Stimulated activated naive CD8-positive, alpha-beta T cell treated with anti-CD3 and anti-CD28 coated beads, Interleukin-15, amount 100 ng/mL, for 72 hours (primary cell): ENCODE measurements at regions not wholly inside any gene's neighbourhood (a gene's known extent, or its start where the extent isn't known, plus 50 kb on each side); places are given as distances from the start of the nearest gene placed in this dataset.
"Not testable (repeated sequence)": the region's sequence is repeated elsewhere in the genome, so short reads cannot be mapped to it uniquely, and the experiment has no call there.

Source experiments
- ATAC-seq: fragments of 150-1000 bp; cut with Tn5 transposase; 2 replicates; pipeline ENCODE4 v1.10.0; 2021; ENCODE audit warnings: mild to moderate bottlenecking, moderate library complexity
- DNase-seq, 2 donors: peaks; one replicate each; pipeline ENCODE4 v3.0.0; 2021 to 2022
- H3K27ac Mint-ChIP-seq, 2 donors: one replicate each; pipeline ENCODE4 v1.8.0; 2022; ENCODE audit warnings: mild to moderate bottlenecking in 2 of 2, mixed read lengths in 2 of 2, moderate library complexity in 2 of 2
- H3K27me3 Mint-ChIP-seq: one replicate; pipeline ENCODE4 v1.8.0; 2022; ENCODE audit warnings: mixed read lengths
- H3K4me1 Mint-ChIP-seq: one replicate; pipeline ENCODE4 v1.8.0; 2022; ENCODE audit warnings: mild to moderate bottlenecking, mixed read lengths
- H3K4me3 Mint-ChIP-seq, 2 donors: one replicate each; pipeline ENCODE4 v1.8.0; 2022; ENCODE audit warnings: mild to moderate bottlenecking in 2 of 2, mixed read lengths in 2 of 2, moderate library complexity in 1 of 2
- H3K9me3 Mint-ChIP-seq, 2 donors: one replicate each; pipeline ENCODE4 v1.8.0; 2022; ENCODE audit warnings: mixed read lengths in 2 of 2

- Mint-ChIP-seq H3K27me3 (no peaks in the 10 kb centered on the region), H3K27ac (no peak overlapping the region), H3K9me3 (no peaks in the 10 kb centered on the region), H3K4me3 (no peak overlapping the region), H3K4me1 (no peaks in the 10 kb centered on the region)
- ATAC-seq (peak; percentile 89), DNase-seq (peak; percentile 45 to 64)
Observed at GRCh38 chr20:1764136-1765033, 106.8 kb upstream of the SIRPG start.

GRCh38 chr20:1761598-1761997 lies 104.0 kb upstream of the SIRPG start:
- ATAC-seq (no peak), DNase-seq (no peak)
- Mint-ChIP-seq H3K9me3 (no peaks in the 10 kb centered on the region), H3K4me3 (no peak overlapping the region), H3K4me1 (no peaks in the 10 kb centered on the region), H3K27ac (no peak overlapping the region), H3K27me3 (no peaks in the 10 kb centered on the region)

- H3K27me3 Mint-ChIP-seq, result no peaks in the 10 kb centered on the region
- H3K4me3 Mint-ChIP-seq, result no peak overlapping the region
- no peaks in the 10 kb centered on the region for H3K4me1 Mint-ChIP-seq
- no peaks in the 10 kb centered on the region for H3K9me3 Mint-ChIP-seq
- DNase-seq (no peak), ATAC-seq (no peak)
- no peak overlapping the region for H3K27ac Mint-ChIP-seq
Observed at GRCh38 chr20:1761116-1761515, 103.5 kb upstream of the SIRPG start.

- Mint-ChIP-seq H3K27ac (no peak overlapping the region), H3K4me3 (no peak overlapping the region), H3K4me1 (peaks cover 8% of the 10 kb centered on the region), H3K27me3 (no peaks in the 10 kb centered on the region), H3K9me3 (no peaks in the 10 kb centered on the region)
- DNase-seq (no peak), ATAC-seq (no peak)
Observed at GRCh38 chr20:1758765-1759164, 101.2 kb upstream of the SIRPG start.

- DNase-seq, result no peak
- H3K27ac Mint-ChIP-seq, result no peak overlapping the region
- no peaks in the 10 kb centered on the region for H3K27me3 Mint-ChIP-seq
- H3K4me1 Mint-ChIP-seq, result peaks cover 9% of the 10 kb centered on the region
- peaks cover 0 to under 1% of the 10 kb centered on the region in 2 donors for H3K9me3 Mint-ChIP-seq
- H3K4me3 Mint-ChIP-seq, result no peak overlapping the region
- ATAC-seq, result no peak
Observed at GRCh38 chr20:1757606-1758512, 100.3 kb upstream of the SIRPG start.

- H3K4me1 Mint-ChIP-seq, result peaks cover 9% of the 10 kb centered on the region
- no peak overlapping the region for H3K4me3 Mint-ChIP-seq
- no peaks in the 10 kb centered on the region for H3K27me3 Mint-ChIP-seq
- no peak overlapping the region for H3K27ac Mint-ChIP-seq
- DNase-seq, result no peak
- no peak for ATAC-seq
- H3K9me3 Mint-ChIP-seq, result peaks cover 7 to 9% of the 10 kb centered on the region in 2 donors
Observed at GRCh38 chr20:1757072-1757471, 99.5 kb upstream of the SIRPG start.

GRCh38 chr20:1754749-1755148 lies 97.2 kb upstream of the SIRPG start:
- H3K4me3 Mint-ChIP-seq, result no peak overlapping the region
- H3K27me3 Mint-ChIP-seq, result no peaks in the 10 kb centered on the region
- peaks cover 9% of the 10 kb centered on the region for H3K4me1 Mint-ChIP-seq
- DNase-seq (no peak), ATAC-seq (no peak)
- no peak overlapping the region for H3K27ac Mint-ChIP-seq
- peaks cover 18 to 22% of the 10 kb centered on the region in 2 donors for H3K9me3 Mint-ChIP-seq

- Mint-ChIP-seq H3K4me1 (peaks cover 9% of the 10 kb centered on the region), H3K27me3 (no peaks in the 10 kb centered on the region), H3K27ac (no peak overlapping the region), H3K9me3 (peaks cover 18 to 22% of the 10 kb centered on the region in 2 donors), H3K4me3 (no peak overlapping the region)
- ATAC-seq (no peak), DNase-seq (no peak)
Observed at GRCh38 chr20:1754306-1754705, 96.7 kb upstream of the SIRPG start.

- H3K4me3 Mint-ChIP-seq, result no peak overlapping the region
- H3K27me3 Mint-ChIP-seq, result no peaks in the 10 kb centered on the region
- H3K4me1 Mint-ChIP-seq, result peaks cover 9% of the 10 kb centered on the region
Observed at GRCh38 chr20:1752045-1752444, 94.5 kb upstream of the SIRPG start.

GRCh38 chr20:1748777-1749176 lies 91.2 kb upstream of the SIRPG start:
- ATAC-seq, result no peak
- no peak overlapping the region for H3K27ac Mint-ChIP-seq
- H3K4me1 Mint-ChIP-seq, result peaks cover 1% of the 10 kb centered on the region
- H3K9me3 Mint-ChIP-seq, result peaks cover 18 to 22% of the 10 kb centered on the region in 2 donors
- H3K27me3 Mint-ChIP-seq, result peaks cover 7% of the 10 kb centered on the region
- H3K4me3 Mint-ChIP-seq, result no peak overlapping the region
- DNase-seq, result no peak

More at GRCh38 chr20:1752045-1752444, 94.5 kb upstream of the SIRPG start:
- peak overlapping the region in 1 of 2 donors; percentile 36 for H3K27ac Mint-ChIP-seq
- DNase-seq, result no peak
- ATAC-seq, result no peak
- peaks cover 18 to 22% of the 10 kb centered on the region in 2 donors for H3K9me3 Mint-ChIP-seq

GRCh38 chr20:1747953-1748577 lies 90.5 kb upstream of the SIRPG start:
- ATAC-seq (no peak), DNase-seq (no peak)
- H3K4me3 Mint-ChIP-seq, result no peak overlapping the region
- H3K9me3 Mint-ChIP-seq, result peaks cover 18 to 22% of the 10 kb centered on the region in 2 donors
- peaks cover 7% of the 10 kb centered on the region for H3K27me3 Mint-ChIP-seq
- H3K27ac Mint-ChIP-seq, result no peak overlapping the region
- H3K4me1 Mint-ChIP-seq, result no peaks in the 10 kb centered on the region

GRCh38 chr20:1742049-1742434 lies 84.5 kb upstream of the SIRPG start:
- not testable (repeated sequence) for H3K9me3 Mint-ChIP-seq, ATAC-seq, DNase-seq, H3K27me3 Mint-ChIP-seq, H3K4me1 Mint-ChIP-seq, H3K27ac Mint-ChIP-seq, H3K4me3 Mint-ChIP-seq

- ATAC-seq (no peak), DNase-seq (no peak)
- Mint-ChIP-seq H3K27ac (no peak overlapping the region), H3K9me3 (no peaks in the 10 kb centered on the region), H3K4me3 (peak overlapping the region in 1 of 2 donors; percentile 33), H3K27me3 (peaks cover 7% of the 10 kb centered on the region), H3K4me1 (peaks cover 7% of the 10 kb centered on the region)
Observed at GRCh38 chr20:1741309-1742048, 83.9 kb upstream of the SIRPG start.

- ATAC-seq (no peak), DNase-seq (no peak)
- H3K4me1 Mint-ChIP-seq, result peaks cover 7% of the 10 kb centered on the region
- no peak overlapping the region for H3K4me3 Mint-ChIP-seq
- H3K27ac Mint-ChIP-seq, result no peak overlapping the region
- no peaks in the 10 kb centered on the region for H3K9me3 Mint-ChIP-seq
- no peaks in the 10 kb centered on the region for H3K27me3 Mint-ChIP-seq
Observed at GRCh38 chr20:1737134-1737533, 79.6 kb upstream of the SIRPG start.
